CD14-positive monocyte (primary cell): ENCODE measurements at regions not wholly inside any gene's neighbourhood (a gene's known extent, or its start where the extent isn't known, plus 50 kb on each side); places are given as distances from the start of the nearest gene placed in this dataset.

Source experiments
- DNase-seq, 3 donors: peaks; one replicate each; pipeline ENCODE4 v3.0.0-alpha.2; 2011 to 2022
- H2AFZ ChIP-seq: 2 replicates; pipeline ENCODE4 v1.6.0; 2012; ENCODE audit warnings: mild to moderate bottlenecking, low read depth, low read length, inconsistent platforms; ENCODE audit not compliant: insufficient read depth, poor library complexity, severe bottlenecking
- H3K27ac ChIP-seq, 2 donors: 1 replicate in 1 of 2; 2 replicates in 1 of 2; pipeline ENCODE4 v1.5.1; 2012 to 2013; ENCODE audit warnings: low read length in 2 of 2, control low read depth in 1 of 2, inconsistent platforms in 1 of 2, low read depth in 1 of 2, mild to moderate bottlenecking in 1 of 2
- H3K27me3 ChIP-seq, 2 donors: one replicate each; pipeline versions ENCODE4 v1.6.0 to v1.6.1; 2011 to 2013; ENCODE audit warnings: low read length in 2 of 2; ENCODE audit not compliant: control insufficient read depth in 2 of 2, insufficient read depth in 2 of 2
- H3K36me3 ChIP-seq, 2 donors: replicated peaks in 1 of 2; 1 replicate in 1 of 2; 2 replicates in 1 of 2; pipeline versions ENCODE4 v1.5.1 to v1.6.1; 2012 to 2013; ENCODE audit warnings: low read length in 2 of 2, control low read depth in 1 of 2, inconsistent platforms in 1 of 2, mild to moderate bottlenecking in 1 of 2; ENCODE audit not compliant: insufficient read depth in 2 of 2, control insufficient read depth in 1 of 2
- H3K4me1 ChIP-seq, 2 donors: 1 replicate in 1 of 2; 2 replicates in 1 of 2; pipeline versions ENCODE4 v1.5.1 to v1.6.1; 2012 to 2013; ENCODE audit warnings: low read length in 2 of 2, control low read depth in 1 of 2, inconsistent platforms in 1 of 2, mild to moderate bottlenecking in 1 of 2, moderate library complexity in 1 of 2; ENCODE audit not compliant: insufficient read depth in 2 of 2, control insufficient read depth in 1 of 2
- H3K4me2 ChIP-seq: replicated peaks from 2 replicates; pipeline ENCODE3; 2012; ENCODE audit warnings: low read length, moderate library complexity, mild to moderate bottlenecking; ENCODE audit not compliant: poor library complexity, severe bottlenecking; ENCODE audit errors: extremely low read depth
- H3K4me3 ChIP-seq, 3 experiments: fragments of 200-600 bp in 1 of 3; sonication (generic) in 1 of 3; replicated peaks in 1 of 3; 1 replicate in 2 of 3; 2 replicates in 1 of 3; pipeline ENCODE4 v1.5.1; 2011 to 2013; ENCODE audit warnings: low read length in 3 of 3, mild to moderate bottlenecking in 3 of 3, control low read depth in 2 of 3, low read depth in 2 of 3, inconsistent platforms in 1 of 3, moderate library complexity in 1 of 3
- H3K79me2 ChIP-seq: 2 replicates; pipeline ENCODE4 v1.6.0; 2012; ENCODE audit warnings: mild to moderate bottlenecking, control low read depth, inconsistent platforms, low read length, moderate library complexity; ENCODE audit not compliant: insufficient read depth
- H3K9ac ChIP-seq: 2 replicates; pipeline ENCODE4 v1.6.0; 2017; ENCODE audit warnings: low read length, mild to moderate bottlenecking; ENCODE audit not compliant: insufficient read depth, poor library complexity, severe bottlenecking
- H3K9me3 ChIP-seq, 2 donors: replicated peaks in 1 of 2; 1 replicate in 1 of 2; 2 replicates in 1 of 2; pipeline versions ENCODE4 v1.5.1 to v1.6.1; 2012 to 2013; ENCODE audit warnings: low read length in 2 of 2, control low read depth in 1 of 2; ENCODE audit not compliant: control insufficient read depth in 1 of 2, insufficient read depth in 1 of 2
- H4K20me1 ChIP-seq: 2 replicates; pipeline ENCODE4 v1.6.0; 2012; ENCODE audit warnings: mild to moderate bottlenecking, low read length, control low read depth, moderate library complexity; ENCODE audit not compliant: insufficient read depth
- H3K27ac Mint-ChIP-seq, 7 donors: one replicate each; pipeline ENCODE4 v1.8.0; 2020; ENCODE audit warnings: mild to moderate bottlenecking in 7 of 7, mixed read lengths in 7 of 7, moderate library complexity in 6 of 7, inconsistent platforms in 2 of 7
- H3K27me3 Mint-ChIP-seq, 3 donors: one replicate each; pipeline ENCODE4 v1.8.0; 2021 to 2022; ENCODE audit warnings: low read depth in 3 of 3, mild to moderate bottlenecking in 3 of 3, mixed read lengths in 3 of 3, moderate library complexity in 3 of 3, inconsistent platforms in 1 of 3
- H3K36me3 Mint-ChIP-seq, 2 donors: one replicate each; pipeline ENCODE4 v1.8.0; 2020; ENCODE audit warnings: mixed read lengths in 2 of 2, inconsistent platforms in 1 of 2, mild to moderate bottlenecking in 1 of 2
- H3K4me1 Mint-ChIP-seq: one replicate; pipeline ENCODE4 v1.8.0; 2020; ENCODE audit warnings: mild to moderate bottlenecking, mixed read lengths
- H3K4me3 Mint-ChIP-seq, 2 donors: one replicate each; pipeline ENCODE4 v1.8.0; 2020; ENCODE audit warnings: mild to moderate bottlenecking in 2 of 2, mixed read lengths in 2 of 2, moderate library complexity in 1 of 2
- H3K9me3 Mint-ChIP-seq, 7 donors: one replicate each; pipeline ENCODE4 v1.8.0; 2020 to 2022; ENCODE audit warnings: mixed read lengths in 7 of 7, mild to moderate bottlenecking in 6 of 7, moderate library complexity in 6 of 7, inconsistent platforms in 2 of 7
- WGBS: methylation state at CpG from one replicate; pipeline ENCODE4 v1.1.5; 2013; ENCODE audit warnings: missing lambda C conversion rate; ENCODE audit not compliant: insufficient coverage; 5-methylcytosine and 5-hydroxymethylcytosine counted together
- intact Hi-C, 2 donors: fragments of 100-400 bp; cut with micrococcal nuclease; formaldehyde crosslinking; loops; one replicate each; pipeline versions ENCODE4 v1.15.0 to v1.15.1; 2023
- TF ChIP-seq, protein P1 (sequence below): fragments of 200-600 bp; IDR thresholded peaks from one replicate; pipeline ENCODE4 v1.8.0; 2022; ENCODE audit warnings: antibody characterized with exemption, mild to moderate bottlenecking

DNA sequence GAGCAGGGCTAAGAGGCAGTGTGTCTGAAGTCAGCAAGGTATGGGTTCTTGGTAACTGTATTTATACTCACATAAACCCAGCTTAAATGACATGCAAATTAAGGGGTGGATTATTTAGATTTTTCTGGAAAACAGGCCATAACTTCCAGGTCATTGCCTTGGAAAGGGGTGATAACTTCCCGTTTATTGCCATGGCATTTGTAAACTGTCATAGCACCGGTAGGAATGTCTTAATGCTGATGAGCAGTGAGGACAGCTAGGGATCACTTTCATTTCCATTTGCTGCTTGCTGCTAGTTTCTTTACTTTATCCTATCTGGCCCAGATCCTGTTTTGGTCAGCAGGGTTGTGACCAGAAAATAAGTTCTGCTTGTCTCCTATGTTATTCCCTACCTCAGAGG is 1336.7 kb downstream of the CDH11 start:
- Mint-ChIP-seq H3K9me3 (peaks cover 0 to 14% (median 12%) of the 10 kb centered on the region in 7 donors), H3K4me3 (no peak overlapping the region), H3K27me3 (no peaks in the 10 kb centered on the region), H3K36me3 (no peaks in the 10 kb centered on the region), H3K27ac (no peak overlapping the region), H3K4me1 (no peaks in the 10 kb centered on the region)
- Histone ChIP-seq H3K4me2 (no peak overlapping the region), H3K27me3 (no peaks in the 10 kb centered on the region), H3K79me2 (no peaks in the 10 kb centered on the region), H2AFZ (no peak overlapping the region), H3K36me3 (no peaks in the 10 kb centered on the region), H3K27ac (no peak overlapping the region), H3K9ac (no peak overlapping the region), H4K20me1 (no peaks in the 10 kb centered on the region), H3K4me3 (no peak overlapping the region), H3K9me3 (peaks cover 18 to 34% of the 10 kb centered on the region in 2 donors), H3K4me1 (no peaks in the 10 kb centered on the region)
- TF ChIP-seq, protein P1, sequence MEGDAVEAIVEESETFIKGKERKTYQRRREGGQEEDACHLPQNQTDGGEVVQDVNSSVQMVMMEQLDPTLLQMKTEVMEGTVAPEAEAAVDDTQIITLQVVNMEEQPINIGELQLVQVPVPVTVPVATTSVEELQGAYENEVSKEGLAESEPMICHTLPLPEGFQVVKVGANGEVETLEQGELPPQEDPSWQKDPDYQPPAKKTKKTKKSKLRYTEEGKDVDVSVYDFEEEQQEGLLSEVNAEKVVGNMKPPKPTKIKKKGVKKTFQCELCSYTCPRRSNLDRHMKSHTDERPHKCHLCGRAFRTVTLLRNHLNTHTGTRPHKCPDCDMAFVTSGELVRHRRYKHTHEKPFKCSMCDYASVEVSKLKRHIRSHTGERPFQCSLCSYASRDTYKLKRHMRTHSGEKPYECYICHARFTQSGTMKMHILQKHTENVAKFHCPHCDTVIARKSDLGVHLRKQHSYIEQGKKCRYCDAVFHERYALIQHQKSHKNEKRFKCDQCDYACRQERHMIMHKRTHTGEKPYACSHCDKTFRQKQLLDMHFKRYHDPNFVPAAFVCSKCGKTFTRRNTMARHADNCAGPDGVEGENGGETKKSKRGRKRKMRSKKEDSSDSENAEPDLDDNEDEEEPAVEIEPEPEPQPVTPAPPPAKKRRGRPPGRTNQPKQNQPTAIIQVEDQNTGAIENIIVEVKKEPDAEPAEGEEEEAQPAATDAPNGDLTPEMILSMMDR: no peak
- no peak for DNase-seq
- intact Hi-C loops: no loop called here
- 50% methylated on average over 1 of the region's 2 CpGs for WGBS

DNA sequence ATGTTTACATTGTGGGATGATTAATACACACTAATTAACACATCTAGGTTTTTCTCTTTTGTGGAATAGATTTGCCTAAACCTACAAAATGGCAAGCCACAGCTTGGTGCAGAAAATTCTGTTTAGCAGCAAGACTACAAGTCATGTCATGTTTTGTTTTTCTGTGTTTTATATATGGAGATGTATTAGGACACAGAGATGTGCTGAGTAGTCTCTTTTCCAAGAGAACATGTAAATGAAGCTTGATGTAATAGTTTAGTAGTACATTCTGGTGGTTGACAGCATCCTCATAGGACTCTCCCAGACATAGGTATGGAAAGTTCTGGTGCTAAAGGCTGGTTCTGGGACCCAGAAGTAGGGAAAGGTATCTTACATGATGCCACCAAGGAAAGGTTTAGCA is 1345.4 kb downstream of the CDH11 start:
- no peaks in the 10 kb centered on the region for H3K4me1 Mint-ChIP-seq
- intact Hi-C loops: no loop called here
- no peak overlapping the region for H2AFZ ChIP-seq
- no peaks in the 10 kb centered on the region for H3K27me3 Mint-ChIP-seq
- H3K9me3 Mint-ChIP-seq: peaks cover 0 to 3% (median under 1%) of the 10 kb centered on the region in 7 donors
- H3K9ac ChIP-seq: no peak overlapping the region
- TF ChIP-seq, protein P1: no peak
- no peaks in the 10 kb centered on the region for H3K27me3 ChIP-seq
- no peak overlapping the region for H3K4me3 ChIP-seq
- no peaks in the 10 kb centered on the region for H3K36me3 ChIP-seq
- no peaks in the 10 kb centered on the region for H3K79me2 ChIP-seq
- no peaks in the 10 kb centered on the region for H3K36me3 Mint-ChIP-seq
- H3K27ac ChIP-seq: no peak overlapping the region
- H4K20me1 ChIP-seq: no peaks in the 10 kb centered on the region
- no peaks in the 10 kb centered on the region for H3K9me3 ChIP-seq
- no peak for DNase-seq
- no peak overlapping the region for H3K4me2 ChIP-seq
- H3K4me3 Mint-ChIP-seq: no peak overlapping the region
- no peaks in the 10 kb centered on the region for H3K4me1 ChIP-seq
- H3K27ac Mint-ChIP-seq: no peak overlapping the region
